Endothelial cell of umbilical vein (primary cell): ENCODE measurements at regions not wholly inside any gene's neighbourhood (a gene's known extent, or its start where the extent isn't known, plus 50 kb on each side); places are given as distances from the start of the nearest gene placed in this dataset.

Experiments used
- EZH2 ChIP-seq: IDR thresholded peaks from 2 replicates; pipeline ENCODE4 v1.6.1; 2012; ENCODE audit warnings: borderline replicate concordance, low read depth, mild to moderate bottlenecking, moderate library complexity, low read length, inconsistent platforms; ENCODE audit not compliant: severe bottlenecking
- POLR2AphosphoS5 ChIP-seq: IDR thresholded peaks from 2 replicates; pipeline ENCODE4 v1.6.1; 2012; ENCODE audit warnings: low read depth, mild to moderate bottlenecking, control low read depth, low read length, moderate library complexity; ENCODE audit not compliant: insufficient read depth
- TF ChIP-seq, protein P1 (sequence below), 2 donors: IDR thresholded peaks; 1 replicate in 1 of 2; 2 replicates in 1 of 2; pipeline ENCODE4 v1.5.1; 2011; ENCODE audit warnings: low read length in 2 of 2, mild to moderate bottlenecking in 2 of 2, moderate library complexity in 2 of 2, control low read depth in 1 of 2, inconsistent platforms in 1 of 2, low read depth in 1 of 2; ENCODE audit not compliant: insufficient read depth in 1 of 2; ENCODE audit errors: extremely low read depth in 1 of 2

- TF ChIP-seq, protein P1, sequence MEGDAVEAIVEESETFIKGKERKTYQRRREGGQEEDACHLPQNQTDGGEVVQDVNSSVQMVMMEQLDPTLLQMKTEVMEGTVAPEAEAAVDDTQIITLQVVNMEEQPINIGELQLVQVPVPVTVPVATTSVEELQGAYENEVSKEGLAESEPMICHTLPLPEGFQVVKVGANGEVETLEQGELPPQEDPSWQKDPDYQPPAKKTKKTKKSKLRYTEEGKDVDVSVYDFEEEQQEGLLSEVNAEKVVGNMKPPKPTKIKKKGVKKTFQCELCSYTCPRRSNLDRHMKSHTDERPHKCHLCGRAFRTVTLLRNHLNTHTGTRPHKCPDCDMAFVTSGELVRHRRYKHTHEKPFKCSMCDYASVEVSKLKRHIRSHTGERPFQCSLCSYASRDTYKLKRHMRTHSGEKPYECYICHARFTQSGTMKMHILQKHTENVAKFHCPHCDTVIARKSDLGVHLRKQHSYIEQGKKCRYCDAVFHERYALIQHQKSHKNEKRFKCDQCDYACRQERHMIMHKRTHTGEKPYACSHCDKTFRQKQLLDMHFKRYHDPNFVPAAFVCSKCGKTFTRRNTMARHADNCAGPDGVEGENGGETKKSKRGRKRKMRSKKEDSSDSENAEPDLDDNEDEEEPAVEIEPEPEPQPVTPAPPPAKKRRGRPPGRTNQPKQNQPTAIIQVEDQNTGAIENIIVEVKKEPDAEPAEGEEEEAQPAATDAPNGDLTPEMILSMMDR (IDR thresholded peaks at IDR 0.05; ENCODE audit: extremely low read depth in 1 of 2, insufficient read depth in 1 of 2, low read depth in 1 of 2, low read length in 2 of 2), result no peak
- TF ChIP-seq EZH2, result no peak
- TF ChIP-seq POLR2AphosphoS5, result peak; percentile 79
Observed at GRCh38 chr11:121829159-121829643, 286.8 kb downstream of the BLID start.
